Liver (tissue), 8 donors: ENCODE measurements at regions not wholly inside any gene's neighbourhood (a gene's known extent, or its start where the extent isn't known, plus 50 kb on each side); places are given as distances from the start of the nearest gene placed in this dataset.

Experiments
- DNase-seq: peaks from one replicate; pipeline ENCODE4 v3.0.0-alpha.2; 2017; ENCODE audit warnings: low spot score
- H3K27ac ChIP-seq, 2 donors: one replicate each; pipeline ENCODE4 v1.7.0; 2013; ENCODE audit warnings: inconsistent platforms in 2 of 2, low read length in 2 of 2, control low read depth in 1 of 2, low read depth in 1 of 2, mild to moderate bottlenecking in 1 of 2
- H3K27me3 ChIP-seq, 4 donors: one replicate each; pipeline versions ENCODE4 v1.6.1 to v1.7.0; 2013; ENCODE audit warnings: low read length in 3 of 4, inconsistent platforms in 1 of 4, mild to moderate bottlenecking in 1 of 4, moderate library complexity in 1 of 4; ENCODE audit not compliant: control insufficient read depth in 4 of 4, insufficient read depth in 4 of 4
- H3K36me3 ChIP-seq, 4 donors: one replicate each; pipeline versions ENCODE4 v1.6.1 to v1.7.0; 2013; ENCODE audit warnings: low read length in 3 of 4, mild to moderate bottlenecking in 3 of 4, low read depth in 1 of 4, moderate library complexity in 1 of 4; ENCODE audit not compliant: control insufficient read depth in 4 of 4, insufficient read depth in 3 of 4
- H3K4me1 ChIP-seq, 4 donors: one replicate each; pipeline versions ENCODE4 v1.6.1 to v1.7.0; 2013; ENCODE audit warnings: low read length in 3 of 4, mild to moderate bottlenecking in 3 of 4, moderate library complexity in 1 of 4; ENCODE audit not compliant: control insufficient read depth in 4 of 4, insufficient read depth in 4 of 4
- H3K4me3 ChIP-seq, 3 donors: one replicate each; pipeline versions ENCODE4 v1.6.1 to v1.7.0; 2013; ENCODE audit warnings: low read length in 3 of 3, control low read depth in 1 of 3, low read depth in 1 of 3, mild to moderate bottlenecking in 1 of 3
- H3K9ac ChIP-seq, 2 donors: one replicate each; pipeline ENCODE4 v1.7.0; 2013; ENCODE audit warnings: low read length in 2 of 2, mild to moderate bottlenecking in 2 of 2, moderate library complexity in 2 of 2, control low read depth in 1 of 2, low read depth in 1 of 2
- H3K9me3 ChIP-seq, 4 donors: one replicate each; pipeline versions ENCODE4 v1.6.1 to v1.7.0; 2013; ENCODE audit warnings: low read length in 3 of 4; ENCODE audit not compliant: control insufficient read depth in 4 of 4
- ATF3 ChIP-seq: IDR thresholded peaks from 2 replicates; pipeline ENCODE4 v1.6.1; 2016; ENCODE audit warnings: antibody characterized with exemption
- CTCF ChIP-seq: fragments of 150-350 bp; IDR thresholded peaks from 2 replicates; pipeline ENCODE4 v1.5.1; 2017; ENCODE audit warnings: improper control_type of control experiment, low read depth, low read length; ENCODE audit not compliant: missing input control
- EGR1 ChIP-seq, 2 donors: IDR thresholded peaks; 2 replicates each; pipeline ENCODE4 v1.6.1; 2016 to 2018; ENCODE audit warnings: antibody characterized with exemption in 2 of 2, low read depth in 2 of 2
- FOXA1 ChIP-seq: IDR thresholded peaks from 2 replicates; pipeline ENCODE4 v1.6.1; 2016; ENCODE audit warnings: antibody characterized with exemption
- FOXA2 ChIP-seq: IDR thresholded peaks from 2 replicates; pipeline ENCODE4 v1.6.1; 2016; ENCODE audit warnings: antibody characterized with exemption
- HNF4A ChIP-seq, 2 donors: conservative IDR thresholded peaks; 2 replicates each; pipeline ENCODE4 v1.6.1; 2016; ENCODE audit warnings: antibody characterized with exemption in 2 of 2, mild to moderate bottlenecking in 2 of 2
- HNF4G ChIP-seq: IDR thresholded peaks from 2 replicates; pipeline ENCODE4 v1.6.1; 2016; ENCODE audit warnings: antibody characterized with exemption
- JUND ChIP-seq, 2 donors: IDR thresholded peaks; 2 replicates each; pipeline ENCODE4 v1.6.1; 2016; ENCODE audit warnings: antibody characterized with exemption in 2 of 2
- MAX ChIP-seq: IDR thresholded peaks from 2 replicates; pipeline ENCODE4 v1.6.1; 2016; ENCODE audit warnings: antibody characterized with exemption
- NR2F2 ChIP-seq: IDR thresholded peaks from 2 replicates; pipeline ENCODE4 v1.6.1; 2016; ENCODE audit warnings: antibody characterized with exemption
- RAD21 ChIP-seq, 2 donors: IDR thresholded peaks; 2 replicates each; pipeline ENCODE4 v1.6.1; 2016; ENCODE audit warnings: antibody characterized with exemption in 2 of 2, mild to moderate bottlenecking in 2 of 2
- REST ChIP-seq: IDR thresholded peaks from 2 replicates; pipeline ENCODE4 v1.6.1; 2016; ENCODE audit warnings: antibody characterized with exemption, mild to moderate bottlenecking
- RXRA ChIP-seq, 2 donors: IDR thresholded peaks; 2 replicates each; pipeline ENCODE4 v1.6.1; 2017 to 2018; ENCODE audit warnings: antibody characterized with exemption in 2 of 2, mild to moderate bottlenecking in 1 of 2
- TAF1 ChIP-seq: conservative IDR thresholded peaks from 2 replicates; pipeline ENCODE4 v1.6.1; 2016; ENCODE audit warnings: antibody characterized with exemption, mild to moderate bottlenecking
- YY1 ChIP-seq: IDR thresholded peaks from 2 replicates; pipeline ENCODE4 v1.6.1; 2016; ENCODE audit warnings: antibody characterized with exemption, mild to moderate bottlenecking
- ZBTB33 ChIP-seq: IDR thresholded peaks from 2 replicates; pipeline ENCODE4 v1.6.1; 2016; ENCODE audit warnings: antibody characterized with exemption
- WGBS: extraction: QIAGEN DNeasy Blood & Tissue Kit; methylation state at CpG from one replicate; pipeline ENCODE4 v1.1.7; 2013; 5-methylcytosine and 5-hydroxymethylcytosine counted together
- donor health status: healthy.
- donor health status: healthy.
- donor health status: healthy.
- donor health status: healthy.
- donor health status: healthy.

GRCh38 chr9:89753472-89754055 is 148.8 kb downstream of the GADD45G start:
- DNase-seq: no peak
- H3K4me3 ChIP-seq: no peak overlapping the region
- no peak for TF ChIP-seq FOXA2
- no peak for TF ChIP-seq RXRA (IDR thresholded peaks at IDR 0.05)
- TF ChIP-seq YY1: no peak
- TF ChIP-seq HNF4A (conservative IDR thresholded peaks at IDR 0.05): no peak
- no peak for TF ChIP-seq RAD21 (IDR thresholded peaks at IDR 0.05)
- WGBS: 85% methylated on average over 6 of the region's 6 CpGs
- no peaks in the 10 kb centered on the region for H3K9me3 ChIP-seq
- no peaks in the 10 kb centered on the region for H3K27me3 ChIP-seq
- H3K9ac ChIP-seq: no peak overlapping the region
- peaks cover 10 to 44% (median 23%) of the 10 kb centered on the region in 4 donors for H3K4me1 ChIP-seq
- H3K36me3 ChIP-seq: no peaks in the 10 kb centered on the region
- no peak overlapping the region for H3K27ac ChIP-seq

GRCh38 chr9:89754193-89754592 is 149.4 kb downstream of the GADD45G start:
- WGBS: 54% methylated on average over 1 of the region's 1 CpG
- H3K9ac ChIP-seq: no peak overlapping the region
- H3K4me1 ChIP-seq: peaks cover 10 to 44% (median 23%) of the 10 kb centered on the region in 4 donors
- H3K27ac ChIP-seq: no peak overlapping the region
- H3K9me3 ChIP-seq: no peaks in the 10 kb centered on the region
- no peaks in the 10 kb centered on the region for H3K36me3 ChIP-seq
- DNase-seq: no peak
- TF ChIP-seq TAF1 (no peak), ATF3 (no peak), FOXA1 (no peak), RXRA (IDR thresholded peaks at IDR 0.05) (peak in 1 of 2 donors; percentile 16), HNF4A (conservative IDR thresholded peaks at IDR 0.05) (peak; percentile 56 to 67), MAX (no peak), RAD21 (IDR thresholded peaks at IDR 0.05) (no peak), HNF4G (no peak), REST (no peak)
- no peak overlapping the region for H3K4me3 ChIP-seq
- H3K27me3 ChIP-seq: no peaks in the 10 kb centered on the region

GRCh38 chr9:89755821-89756220 is 151.0 kb downstream of the GADD45G start:
- no peak for DNase-seq
- no peaks in the 10 kb centered on the region for H3K36me3 ChIP-seq
- no peaks in the 10 kb centered on the region for H3K9me3 ChIP-seq
- 53% methylated on average over 9 of the region's 9 CpGs for WGBS
- H3K27ac ChIP-seq: no peak overlapping the region
- H3K27me3 ChIP-seq: no peaks in the 10 kb centered on the region
- no peak overlapping the region for H3K9ac ChIP-seq
- H3K4me3 ChIP-seq: no peak overlapping the region
- H3K4me1 ChIP-seq: peaks cover 18 to 47% (median 31%) of the 10 kb centered on the region in 4 donors
- TF ChIP-seq EGR1 (IDR thresholded peaks at IDR 0.05; ENCODE audit: low read depth in 2 of 2) (no peak), REST (no peak), FOXA2 (no peak), ZBTB33 (no peak), HNF4G (no peak), YY1 (no peak), NR2F2 (no peak), FOXA1 (no peak), TAF1 (no peak), HNF4A (conservative IDR thresholded peaks at IDR 0.05) (peak in 1 of 2 donors; percentile 39), RXRA (IDR thresholded peaks at IDR 0.05) (peak in 1 of 2 donors; percentile 70), JUND (IDR thresholded peaks at IDR 0.05) (no peak), CTCF (no peak)
